Gastrocnemius medialis (tissue), 4 donors: ENCODE measurements at regions not wholly inside any gene's neighbourhood (a gene's known extent, or its start where the extent isn't known, plus 50 kb on each side); places are given as distances from the start of the nearest gene placed in this dataset.

Experiments
- POLR2A ChIP-seq, 2 donors: fragments of 450-650 bp; IDR thresholded peaks; one replicate each; pipeline ENCODE4 v1.6.1; 2017; ENCODE audit warnings: antibody characterized with exemption in 2 of 2, mild to moderate bottlenecking in 2 of 2, moderate library complexity in 2 of 2
- TF ChIP-seq, protein P1 (sequence below), 5 experiments: fragments of 450-650 bp in 3 of 5; fragments of 200-600 bp in 2 of 5; sonication (generic) in 2 of 5; IDR thresholded peaks in 4 of 5; conservative IDR thresholded peaks in 1 of 5; 1 replicate in 4 of 5; 2 replicates in 1 of 5; pipeline ENCODE4 v1.5.1; 2016 to 2019; ENCODE audit warnings: antibody characterized with exemption in 5 of 5, mild to moderate bottlenecking in 3 of 5, moderate library complexity in 3 of 5

DNA sequence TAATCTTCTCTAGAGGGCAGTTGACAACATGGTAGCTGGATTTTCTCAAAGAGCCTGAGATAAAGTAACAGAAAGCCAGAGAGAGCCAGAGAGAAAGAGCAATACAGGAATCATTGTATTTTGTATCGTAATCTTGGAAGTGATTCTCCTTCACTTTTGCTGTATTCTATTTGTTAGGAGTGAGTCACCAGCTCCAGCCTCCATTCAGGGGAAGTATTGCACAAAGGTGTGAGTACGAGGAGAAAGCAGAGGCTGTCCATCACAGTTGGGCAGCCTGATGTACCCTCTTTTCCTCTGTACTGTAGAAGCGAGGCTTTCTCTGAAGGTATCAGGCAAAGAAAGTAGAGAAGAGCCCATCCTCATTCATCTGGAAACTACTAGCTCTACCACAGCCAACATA lies 176.8 kb downstream of the KCNS3 start:
- TF ChIP-seq, protein P1, sequence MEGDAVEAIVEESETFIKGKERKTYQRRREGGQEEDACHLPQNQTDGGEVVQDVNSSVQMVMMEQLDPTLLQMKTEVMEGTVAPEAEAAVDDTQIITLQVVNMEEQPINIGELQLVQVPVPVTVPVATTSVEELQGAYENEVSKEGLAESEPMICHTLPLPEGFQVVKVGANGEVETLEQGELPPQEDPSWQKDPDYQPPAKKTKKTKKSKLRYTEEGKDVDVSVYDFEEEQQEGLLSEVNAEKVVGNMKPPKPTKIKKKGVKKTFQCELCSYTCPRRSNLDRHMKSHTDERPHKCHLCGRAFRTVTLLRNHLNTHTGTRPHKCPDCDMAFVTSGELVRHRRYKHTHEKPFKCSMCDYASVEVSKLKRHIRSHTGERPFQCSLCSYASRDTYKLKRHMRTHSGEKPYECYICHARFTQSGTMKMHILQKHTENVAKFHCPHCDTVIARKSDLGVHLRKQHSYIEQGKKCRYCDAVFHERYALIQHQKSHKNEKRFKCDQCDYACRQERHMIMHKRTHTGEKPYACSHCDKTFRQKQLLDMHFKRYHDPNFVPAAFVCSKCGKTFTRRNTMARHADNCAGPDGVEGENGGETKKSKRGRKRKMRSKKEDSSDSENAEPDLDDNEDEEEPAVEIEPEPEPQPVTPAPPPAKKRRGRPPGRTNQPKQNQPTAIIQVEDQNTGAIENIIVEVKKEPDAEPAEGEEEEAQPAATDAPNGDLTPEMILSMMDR (IDR thresholded peaks at IDR 0.05 in 4 of 5, conservative IDR thresholded peaks at IDR 0.05 in 1 of 5) = no peak
- TF ChIP-seq POLR2A (IDR thresholded peaks at IDR 0.05) = no peak
